ENCODE measurements at regions not wholly inside any gene's neighbourhood (a gene's known extent, or its start where the extent isn't known, plus 50 kb on each side); places are given as distances from the start of the nearest gene placed in this dataset.
"Not testable (repeated sequence)": the region's sequence is repeated elsewhere in the genome, so short reads cannot be mapped to it uniquely, and the experiment has no call there.

- DNase-seq: no peak
Observed at GRCh38 chr11:39807904-39808303, 1651.5 kb downstream of the LRRC4C start.

GRCh38 chr11:39806652-39807051 lies 1652.8 kb downstream of the LRRC4C start:
- no peak for DNase-seq

- DNase-seq: peak; percentile 43
Observed at GRCh38 chr11:39804271-39804670, 1655.2 kb downstream of the LRRC4C start.

- no peak for DNase-seq
Observed at GRCh38 chr11:39786682-39787081, 1672.8 kb downstream of the LRRC4C start.

GRCh38 chr11:39786281-39786680 lies 1673.2 kb downstream of the LRRC4C start:
- no peak for DNase-seq

GRCh38 chr11:39784873-39785272 lies 1674.6 kb downstream of the LRRC4C start:
- DNase-seq: no peak

- peak; percentile 53 for DNase-seq
Observed at GRCh38 chr11:39780131-39780530, 1679.3 kb downstream of the LRRC4C start.

GRCh38 chr11:39777035-39777434 lies 1682.4 kb downstream of the LRRC4C start:
- DNase-seq: no peak

- DNase-seq: no peak
Observed at GRCh38 chr11:39772525-39773137, 1686.8 kb downstream of the LRRC4C start.

GRCh38 chr11:39768214-39768613 lies 1691.2 kb downstream of the LRRC4C start:
- no peak for DNase-seq

- no peak for DNase-seq
Observed at GRCh38 chr11:39745401-39745800, 1714.1 kb downstream of the LRRC4C start.

- DNase-seq: no peak
Observed at GRCh38 chr11:39741066-39741465, 1718.4 kb downstream of the LRRC4C start.

GRCh38 chr11:39736351-39736750 lies 1723.1 kb downstream of the LRRC4C start:
- DNase-seq: not testable (repeated sequence)

- no peak for DNase-seq
Observed at GRCh38 chr11:39732001-39732400, 1727.5 kb downstream of the LRRC4C start.

- peak; percentile 42 for DNase-seq
Observed at GRCh38 chr11:39725081-39725480, 1734.4 kb downstream of the LRRC4C start.

- peak; percentile 32 for DNase-seq
Observed at GRCh38 chr11:39724404-39724803, 1735.0 kb downstream of the LRRC4C start.

GRCh38 chr11:39712581-39712980 lies 1746.9 kb downstream of the LRRC4C start:
- no peak for DNase-seq

- no peak for DNase-seq
Observed at GRCh38 chr11:39690856-39691255, 1768.6 kb downstream of the LRRC4C start.

GRCh38 chr11:39683951-39684554 lies 1775.4 kb downstream of the LRRC4C start:
- DNase-seq: no peak

- DNase-seq: no peak
Observed at GRCh38 chr11:39683288-39683950, 1776.0 kb downstream of the LRRC4C start.

GRCh38 chr11:39681428-39681827 lies 1778.0 kb downstream of the LRRC4C start:
- DNase-seq: no peak

- DNase-seq: no peak
Observed at GRCh38 chr11:39678996-39679395, 1780.5 kb downstream of the LRRC4C start.

- DNase-seq: no peak
Observed at GRCh38 chr11:39675171-39675570, 1784.3 kb downstream of the LRRC4C start.

GRCh38 chr11:39674761-39675160 lies 1784.7 kb downstream of the LRRC4C start:
- no peak for DNase-seq
